Amniotic stem cell (primary cell): ENCODE measurements at regions not wholly inside any gene's neighbourhood (a gene's known extent, or its start where the extent isn't known, plus 50 kb on each side); places are given as distances from the start of the nearest gene placed in this dataset.

Experiments used
- DNase-seq: peaks from one replicate; lab custom pipeline; 2025; lab: John Stamatoyannopoulos, UW

DNA sequence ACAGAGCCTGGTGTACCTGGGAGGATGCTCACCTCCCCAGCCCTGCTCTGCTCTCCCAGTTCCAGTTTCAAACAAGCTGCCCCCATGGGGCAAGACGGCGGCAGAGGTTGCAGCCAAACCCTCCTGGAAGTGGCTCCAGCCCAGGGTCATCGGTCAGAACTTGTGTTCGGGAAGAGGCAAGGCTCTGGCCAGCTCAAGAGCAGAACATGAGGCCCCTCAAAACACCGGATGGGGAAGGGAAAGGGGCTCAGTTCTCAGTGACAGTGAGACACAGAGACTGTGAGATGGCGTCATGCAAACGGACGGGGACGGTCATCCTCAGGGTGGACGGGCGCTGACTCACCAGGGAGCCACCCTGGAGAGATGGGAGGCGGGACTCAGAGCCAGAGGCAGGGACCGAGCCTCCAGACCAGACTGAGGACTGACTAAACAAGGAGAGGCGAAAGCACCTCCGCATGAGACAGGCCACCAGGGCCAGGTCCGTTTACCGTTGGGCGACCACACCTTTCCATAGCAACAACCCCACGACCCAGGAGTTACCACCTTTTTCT lies 63.9 kb upstream of the GALNT9 start:
- no peak for DNase-seq

DNA sequence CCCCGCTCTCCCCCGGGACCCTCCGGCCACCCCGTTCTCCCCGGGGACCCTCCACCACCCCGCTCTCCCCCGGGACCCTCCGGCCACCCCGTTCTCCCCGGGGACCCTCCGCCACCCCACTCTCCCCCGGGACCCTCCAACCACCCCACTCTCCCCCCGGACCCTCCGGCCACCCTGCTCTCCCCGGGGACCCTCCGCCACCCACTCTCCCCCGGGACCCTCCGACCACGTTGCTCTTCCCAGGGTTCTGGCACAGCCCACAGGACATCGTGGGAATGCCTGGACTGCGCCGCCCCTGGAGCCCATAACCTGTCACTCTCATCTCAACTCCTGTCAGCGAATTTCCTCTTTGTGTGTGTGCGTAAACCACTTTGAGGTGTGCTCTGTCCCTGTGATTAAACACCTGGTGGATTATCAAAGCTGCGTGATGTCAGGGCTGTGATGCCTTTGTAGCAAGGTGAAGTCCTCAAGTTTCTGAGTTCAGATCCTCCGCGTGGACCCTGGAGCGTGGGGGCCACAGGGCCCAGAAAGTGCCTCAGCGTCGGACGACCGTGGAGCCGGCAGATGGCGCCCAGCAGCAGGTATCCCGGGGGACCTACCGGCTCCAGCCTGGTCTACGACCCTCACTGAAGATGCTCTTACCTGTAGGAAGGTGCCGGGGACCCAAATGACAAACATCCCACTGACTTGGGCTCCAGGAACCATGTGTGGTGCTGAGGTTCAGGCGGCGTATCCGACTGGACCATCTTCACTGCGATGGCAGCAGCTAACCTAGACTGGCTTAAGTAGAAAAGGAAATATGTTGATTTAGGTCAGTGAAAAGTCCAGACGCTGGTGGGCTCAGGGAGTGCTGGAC lies 63.2 kb upstream of the GALNT9 start:
- no peak for DNase-seq

DNA sequence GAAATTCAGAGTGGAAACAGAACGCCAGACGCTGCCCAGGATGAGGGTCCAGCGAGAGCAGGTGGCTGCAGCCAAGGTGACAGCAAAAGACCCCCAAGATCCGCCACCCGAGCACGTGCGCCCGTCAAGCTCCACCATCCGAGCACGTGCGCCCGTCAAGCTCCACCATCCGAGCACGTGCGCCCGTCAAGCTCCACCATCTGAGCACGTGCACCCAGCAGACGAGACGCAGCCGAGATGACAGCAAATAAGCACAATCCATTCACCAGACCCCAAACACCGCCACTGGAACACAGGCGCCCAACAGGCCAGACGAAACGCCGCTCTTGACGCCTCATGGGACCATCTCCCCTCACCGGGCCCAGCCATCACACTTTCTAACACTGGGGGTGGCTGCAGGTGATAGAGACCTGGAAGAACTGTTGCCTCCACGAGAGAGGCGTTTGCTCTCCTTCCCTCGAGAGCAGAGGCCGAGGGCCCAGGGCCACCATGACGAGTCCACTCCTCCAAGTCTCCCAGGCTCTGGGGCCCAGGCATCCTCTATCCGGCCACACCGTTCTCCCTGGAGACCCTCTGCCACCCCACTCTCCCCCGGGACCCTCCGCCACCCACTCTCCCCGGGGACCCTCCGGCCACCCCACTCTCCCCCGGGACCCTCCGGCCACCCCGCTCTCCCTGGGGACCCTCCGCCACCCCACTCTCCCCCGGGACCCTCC lies 62.1 kb upstream of the GALNT9 start:
- DNase-seq: no peak

DNA sequence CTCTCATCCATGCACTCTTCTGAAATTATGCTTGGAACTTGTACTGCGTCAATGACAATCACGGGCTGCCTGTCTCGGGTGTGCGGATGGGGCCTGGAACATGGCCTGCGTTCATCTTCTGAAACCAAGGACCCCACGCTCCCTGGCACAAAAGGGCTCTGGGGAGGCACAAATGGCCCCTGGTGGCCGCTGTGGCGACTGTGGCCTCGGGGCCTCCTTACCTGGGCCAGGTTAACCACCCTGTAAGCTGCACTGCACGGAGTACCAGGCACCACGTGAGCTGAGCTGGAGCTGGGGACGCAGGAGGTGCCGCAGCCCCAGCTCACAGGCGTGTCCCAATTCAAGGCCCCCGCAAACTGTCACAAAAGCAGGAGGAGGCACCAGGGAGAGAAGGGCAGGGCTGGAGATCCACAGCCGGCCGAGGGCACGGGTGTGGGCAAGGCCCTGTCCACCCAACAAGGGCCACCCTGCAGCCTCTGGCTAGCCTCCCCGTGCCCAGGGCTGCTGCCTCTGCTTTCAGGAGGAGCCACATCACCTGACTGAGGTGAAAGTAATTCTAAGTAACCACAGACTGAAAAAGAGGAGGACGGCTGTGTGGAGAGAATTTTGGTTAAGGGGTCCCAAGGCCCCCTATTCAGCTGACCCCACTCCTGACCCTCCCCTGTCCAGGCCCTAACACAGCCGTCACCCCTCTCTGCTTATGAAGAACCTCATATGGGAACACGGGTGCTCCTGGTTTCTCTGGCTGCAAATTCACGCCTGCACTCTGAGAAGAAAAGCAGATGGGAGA lies 61.1 kb upstream of the GALNT9 start:
- no peak for DNase-seq

DNA sequence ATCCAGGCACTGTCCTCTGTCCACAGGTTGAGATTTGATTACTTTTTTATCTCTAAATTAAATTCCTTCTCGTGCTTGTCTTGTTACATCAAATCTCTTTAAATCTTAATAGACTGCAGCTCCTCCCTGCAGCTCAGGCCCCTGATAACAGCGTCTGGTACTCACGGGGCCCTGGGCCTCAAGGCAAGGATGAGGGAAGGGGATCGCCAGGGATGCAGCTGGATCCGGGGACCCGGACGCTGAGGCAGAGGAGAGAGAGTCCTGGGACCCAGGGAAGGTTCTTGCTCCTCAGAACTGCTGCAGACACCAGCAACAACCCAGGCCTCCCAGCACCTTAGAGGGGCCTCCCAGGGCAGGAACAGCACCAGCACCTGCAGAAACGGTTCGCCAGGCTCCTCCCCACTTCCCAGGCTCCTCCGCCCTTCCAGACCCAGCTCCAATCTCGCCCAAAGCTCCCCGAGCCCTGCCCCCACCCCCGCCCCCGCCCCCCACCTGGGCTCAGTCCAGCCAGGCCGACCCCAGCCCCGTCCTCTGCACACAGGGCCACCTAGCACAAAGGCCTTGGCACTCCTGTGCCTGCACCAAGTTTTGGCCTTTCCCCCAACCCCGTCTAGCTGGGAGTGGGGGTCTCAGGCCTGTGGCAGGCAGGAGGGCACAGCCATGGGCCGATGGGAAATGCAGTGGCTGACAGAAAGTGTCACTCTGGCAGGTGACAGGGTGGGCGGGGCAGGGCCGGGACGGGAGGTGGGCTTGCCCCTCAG lies 60.3 kb upstream of the GALNT9 start:
- DNase-seq: no peak

DNA sequence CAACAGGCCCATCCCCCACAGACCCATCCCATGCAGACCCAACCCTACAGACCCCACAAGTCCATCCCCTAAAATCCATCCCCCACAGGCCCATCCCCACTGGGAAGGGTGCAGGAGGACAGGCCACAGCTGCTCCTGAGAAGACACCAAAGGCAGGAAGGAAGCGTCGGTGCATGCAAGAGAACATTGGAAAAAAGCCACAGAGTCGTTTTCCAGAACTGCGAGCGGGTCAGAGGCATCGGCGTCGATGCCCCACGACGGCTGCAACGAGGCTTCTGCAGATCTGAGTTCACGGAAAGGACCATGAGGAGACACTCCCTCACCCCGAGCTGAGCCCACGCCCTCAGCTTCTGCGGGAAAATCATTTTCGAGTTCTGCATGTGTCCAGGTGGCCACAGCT lies 59.6 kb upstream of the GALNT9 start:
- DNase-seq: no peak

DNA sequence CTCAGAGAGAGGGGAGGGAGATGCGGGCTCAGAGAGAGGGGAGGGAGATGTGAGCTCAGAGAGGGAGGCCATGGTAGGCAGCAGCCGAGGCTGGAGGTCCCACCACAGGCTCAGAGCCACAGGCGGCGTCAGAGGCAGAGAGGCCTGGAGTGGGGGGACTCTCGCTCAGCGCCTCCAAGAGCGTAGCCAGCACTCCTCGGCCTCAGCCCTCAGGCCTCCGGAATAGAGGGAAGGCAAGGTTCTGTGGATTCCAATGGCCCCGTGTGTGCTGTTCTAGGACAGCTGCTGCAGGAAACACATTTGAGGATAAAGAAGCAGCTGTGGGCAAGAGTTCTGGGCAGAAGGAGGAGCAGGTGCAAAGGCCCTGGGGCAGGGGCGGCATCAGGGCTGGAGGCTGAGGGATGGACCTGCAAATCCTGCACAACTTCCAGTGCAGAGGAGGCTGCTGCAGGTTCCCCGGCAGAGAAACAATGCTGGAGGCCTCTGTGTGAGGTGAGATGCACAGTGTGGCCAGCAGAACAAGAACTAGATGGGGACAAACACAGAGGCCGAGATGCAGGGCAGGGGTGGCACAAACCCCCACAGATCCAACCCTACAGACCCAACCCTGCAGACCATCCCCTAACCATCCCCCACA lies 59.1 kb upstream of the GALNT9 start:
- DNase-seq: no peak

DNA sequence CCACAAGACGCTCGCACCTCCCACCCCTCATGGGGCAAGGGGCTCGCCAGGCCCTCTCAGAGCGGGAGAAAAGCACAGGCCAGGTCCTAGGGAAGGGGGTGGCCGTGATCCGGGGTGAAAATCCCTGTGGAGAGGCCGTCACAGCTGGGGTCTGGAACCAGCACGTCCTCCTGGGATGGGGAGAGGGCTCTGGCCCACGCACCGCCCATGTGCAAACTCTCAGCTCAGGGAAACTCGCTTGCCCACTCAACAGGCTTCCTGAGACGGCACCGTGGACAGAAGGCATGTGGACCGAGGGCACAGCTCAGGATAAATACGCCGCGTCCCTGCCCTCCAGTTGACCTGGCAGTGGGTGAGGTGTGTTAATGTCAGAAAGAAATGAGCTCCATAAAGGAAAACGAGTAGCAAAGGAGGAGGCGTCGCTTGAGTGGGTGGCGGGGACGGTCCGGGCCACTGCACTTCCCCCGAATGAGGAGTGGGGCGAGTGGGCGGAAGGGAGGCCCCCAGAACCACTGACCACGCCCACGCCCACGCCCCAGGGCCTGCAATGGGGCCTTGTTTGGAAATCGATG lies 57.6 kb upstream of the GALNT9 start:
- DNase-seq: no peak

DNA sequence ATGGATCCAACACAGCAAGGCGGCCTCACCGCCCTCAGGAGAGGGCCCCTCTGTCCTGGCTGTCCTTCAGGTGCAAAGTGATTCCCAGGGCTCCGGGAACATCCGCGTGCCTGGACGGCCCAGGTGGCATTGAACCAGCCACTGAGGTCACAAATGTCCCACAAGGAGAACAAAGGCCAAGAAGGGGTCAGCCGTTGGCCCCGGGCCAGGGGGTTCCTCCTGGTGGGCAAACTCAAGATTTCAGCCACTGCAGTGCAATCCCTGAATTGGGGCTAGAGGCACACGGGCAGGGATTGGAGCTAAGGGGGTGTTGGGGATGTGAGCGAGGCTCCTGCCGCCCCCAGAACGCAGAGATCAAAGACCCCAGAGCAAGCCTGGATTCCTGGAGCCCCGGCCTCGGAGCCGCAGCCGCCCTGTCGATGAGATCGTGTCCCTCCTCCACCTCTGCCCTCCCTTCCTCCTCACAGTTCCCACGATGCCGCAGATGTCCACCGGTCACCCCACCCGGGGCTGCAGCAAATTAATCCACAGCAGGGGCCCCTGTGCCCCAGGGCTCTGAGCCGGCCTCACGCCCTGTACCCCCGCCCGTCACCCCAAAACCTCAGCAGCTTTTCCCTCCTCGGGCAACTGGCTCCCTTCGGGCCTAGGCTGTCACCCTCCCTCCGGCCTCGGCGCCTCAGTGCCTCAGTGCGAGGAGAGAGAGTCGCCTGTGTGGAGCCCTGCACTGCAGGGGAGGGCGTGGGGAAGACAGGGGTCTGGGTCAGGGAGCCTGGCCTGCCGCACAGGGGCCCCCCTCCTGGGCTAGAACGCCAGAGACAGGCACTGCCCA lies 56.7 kb upstream of the GALNT9 start:
- no peak for DNase-seq

DNA sequence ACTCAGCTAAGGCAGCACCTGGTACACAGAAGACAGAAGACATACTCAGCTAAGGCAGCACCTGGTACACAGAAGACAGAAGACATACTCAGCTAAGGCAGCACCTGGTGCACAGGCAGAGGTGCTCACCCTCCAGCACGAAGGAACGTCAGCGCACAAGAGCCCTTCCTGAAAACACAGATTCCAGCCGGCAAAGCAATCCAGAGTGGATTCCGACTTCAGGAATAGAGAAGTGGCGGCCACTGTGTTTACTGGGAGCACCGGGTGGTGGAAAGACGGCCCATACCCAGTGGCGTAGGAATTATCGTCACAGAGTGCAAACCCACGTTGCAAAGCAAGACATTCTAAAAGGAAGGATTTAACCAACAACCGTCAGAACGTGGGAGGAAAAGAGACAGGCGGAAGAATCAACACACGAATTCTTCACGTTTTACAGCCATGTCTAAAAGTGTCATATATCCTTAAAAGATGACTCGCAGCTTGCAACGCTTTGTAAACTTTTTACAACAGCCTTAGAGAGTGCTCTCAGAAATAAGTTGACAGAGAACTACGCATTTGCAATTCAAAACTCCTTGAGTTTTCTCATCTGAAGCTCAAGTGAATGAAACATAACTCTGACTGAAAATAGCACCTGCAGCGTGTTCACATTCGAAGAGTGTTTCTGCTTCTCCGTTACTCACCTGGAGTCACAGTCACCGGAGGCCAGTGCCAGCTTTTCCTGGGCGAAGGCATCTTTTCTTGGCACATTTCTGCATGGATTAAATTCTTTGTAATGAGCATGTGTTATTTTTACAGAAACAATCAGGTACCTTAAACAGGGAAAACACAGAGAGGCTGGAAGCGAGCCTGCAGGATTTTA lies 55.8 kb upstream of the GALNT9 start:
- DNase-seq: no peak

DNA sequence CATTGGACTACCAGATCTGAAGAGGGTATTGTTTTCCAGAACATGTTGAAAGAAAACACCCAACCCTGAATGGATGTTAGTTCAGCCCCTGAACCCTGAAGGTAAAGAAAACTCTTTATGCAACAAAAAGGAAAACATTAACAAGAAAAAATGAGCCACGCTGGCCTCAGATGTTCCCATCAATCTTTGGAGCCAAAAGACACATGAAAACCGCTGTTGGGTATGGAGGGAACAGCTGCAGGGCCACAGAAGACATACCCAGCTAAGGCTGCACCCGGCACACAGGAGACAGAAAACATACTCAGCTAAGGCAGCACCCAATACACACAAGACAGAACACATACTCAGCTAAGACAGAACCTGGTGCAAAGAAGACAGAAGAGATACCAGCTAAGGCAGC lies 51.3 kb upstream of the GALNT9 start:
- no peak for DNase-seq

DNA sequence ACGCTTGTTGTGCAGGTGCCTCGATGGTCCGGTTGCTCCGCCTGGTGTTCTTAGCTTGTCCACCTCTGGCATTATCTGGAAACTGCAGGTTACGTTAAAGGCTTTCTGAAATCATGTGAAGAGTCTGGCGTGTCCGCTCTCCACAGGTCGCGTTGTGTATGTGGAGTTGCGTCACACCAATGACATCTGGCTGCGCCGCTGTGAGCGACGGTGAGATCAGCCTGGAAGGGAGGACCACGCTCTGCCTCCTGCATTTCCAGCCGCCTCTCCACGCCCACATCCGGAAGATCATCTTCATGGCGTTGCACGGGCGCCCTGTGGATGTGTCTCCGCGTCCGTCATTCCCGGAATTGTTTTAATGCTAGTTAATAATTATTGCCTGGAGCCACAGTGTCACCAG lies 50.6 kb upstream of the GALNT9 start:
- DNase-seq: no peak

DNA sequence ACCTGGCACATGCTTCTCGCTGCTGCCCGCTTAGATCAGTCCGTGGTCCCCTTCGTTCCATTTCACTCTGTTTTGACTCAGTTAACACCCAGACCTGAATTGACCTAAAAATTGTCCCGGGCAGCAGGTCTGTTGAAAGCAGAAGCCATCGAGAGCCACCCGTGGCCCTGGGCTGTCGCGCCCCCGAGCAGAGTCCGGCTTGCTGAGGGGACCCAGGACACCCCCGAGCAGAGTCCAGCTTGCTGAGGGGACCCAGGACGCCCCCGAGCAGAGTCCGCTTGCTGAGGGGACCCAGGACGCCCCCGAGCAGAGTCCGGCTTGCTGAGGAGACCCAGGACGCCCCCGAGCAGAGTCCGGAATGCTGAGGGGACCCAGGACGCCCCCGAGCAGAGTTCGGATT lies 50.2 kb upstream of the GALNT9 start:
- no peak for DNase-seq
